Osteoblast (primary cell): ENCODE measurements at regions not wholly inside any gene's neighbourhood (a gene's known extent, or its start where the extent isn't known, plus 50 kb on each side); places are given as distances from the start of the nearest gene placed in this dataset.

Source experiments
- DNase-seq: peaks from one replicate; pipeline ENCODE4 v3.0.0; 2011; ENCODE audit warnings: low spot score, mixed read lengths; ENCODE audit not compliant: insufficient read length; ENCODE audit errors: missing footprints
- H2AFZ ChIP-seq: 2 replicates; pipeline ENCODE4 v1.6.0; 2011; ENCODE audit warnings: mild to moderate bottlenecking, low read length
- H3K27ac ChIP-seq: 2 replicates; pipeline ENCODE4 v1.5.1; 2011; ENCODE audit warnings: mild to moderate bottlenecking, low read depth, low read length, moderate library complexity
- H3K27me3 ChIP-seq: 2 replicates; pipeline ENCODE4 v1.6.0; 2012; ENCODE audit warnings: mild to moderate bottlenecking, control low read depth, inconsistent platforms, low read length, moderate library complexity; ENCODE audit not compliant: insufficient read depth
- H3K36me3 ChIP-seq: 2 replicates; pipeline ENCODE4 v1.5.1; 2011; ENCODE audit warnings: mild to moderate bottlenecking, low read length, control low read depth, moderate library complexity; ENCODE audit not compliant: insufficient read depth
- H3K4me1 ChIP-seq: 2 replicates; pipeline ENCODE4 v1.5.1; 2011; ENCODE audit warnings: mild to moderate bottlenecking, low read length, control low read depth, moderate library complexity; ENCODE audit not compliant: insufficient read depth
- H3K4me2 ChIP-seq: 2 replicates; pipeline ENCODE4 v1.6.0; 2011; ENCODE audit warnings: mild to moderate bottlenecking, low read length; ENCODE audit not compliant: insufficient read depth
- H3K4me3 ChIP-seq: fragments of 200-600 bp; sonication (generic); 3 replicates; pipeline ENCODE4 v1.5.1; 2012; ENCODE audit warnings: mild to moderate bottlenecking, low read length, inconsistent platforms; ENCODE audit not compliant: insufficient read depth
- H3K79me2 ChIP-seq: 2 replicates; pipeline ENCODE4 v1.6.0; 2012; ENCODE audit warnings: mild to moderate bottlenecking, low read length, control low read depth, inconsistent platforms; ENCODE audit not compliant: insufficient read depth
- H3K9me3 ChIP-seq: 2 replicates; pipeline ENCODE4 v1.5.1; 2011; ENCODE audit warnings: low read depth, low read length, control low read depth
- H4K20me1 ChIP-seq: 2 replicates; pipeline ENCODE4 v1.6.0; 2012; ENCODE audit warnings: mild to moderate bottlenecking, low read length, control low read depth; ENCODE audit not compliant: insufficient read depth
- CTCF ChIP-seq: IDR thresholded peaks from 2 replicates; pipeline ENCODE4 v1.5.1; 2011; ENCODE audit warnings: mild to moderate bottlenecking, low read depth, low read length, moderate library complexity; ENCODE audit errors: extremely low read depth

GRCh38 chr12:87772401-87772800, 256.8 kb downstream of the C12orf50 start:
- Histone ChIP-seq H3K4me2 (no peak overlapping the region), H3K79me2 (no peaks in the 10 kb centered on the region), H3K4me1 (no peaks in the 10 kb centered on the region), H3K4me3 (no peak overlapping the region), H3K9me3 (no peaks in the 10 kb centered on the region), H3K27me3 (no peaks in the 10 kb centered on the region), H2AFZ (no peak overlapping the region), H4K20me1 (no peaks in the 10 kb centered on the region), H3K36me3 (no peaks in the 10 kb centered on the region), H3K27ac (no peak overlapping the region)
- no peak for TF ChIP-seq CTCF
- no peak for DNase-seq

GRCh38 chr12:87768501-87769287, 260.5 kb downstream of the C12orf50 start:
- Histone ChIP-seq H4K20me1 (no peaks in the 10 kb centered on the region), H3K27me3 (no peaks in the 10 kb centered on the region), H3K4me3 (no peak overlapping the region), H3K36me3 (no peaks in the 10 kb centered on the region), H3K9me3 (no peaks in the 10 kb centered on the region), H3K4me1 (no peaks in the 10 kb centered on the region), H3K27ac (no peak overlapping the region), H3K79me2 (no peaks in the 10 kb centered on the region), H3K4me2 (no peak overlapping the region), H2AFZ (no peak overlapping the region)
- no peak for TF ChIP-seq CTCF
- DNase-seq, result no peak

GRCh38 chr12:87766044-87766443, 263.2 kb downstream of the C12orf50 start:
- Histone ChIP-seq H3K27ac (no peak overlapping the region), H3K27me3 (no peaks in the 10 kb centered on the region), H3K4me1 (no peaks in the 10 kb centered on the region), H3K9me3 (no peaks in the 10 kb centered on the region), H4K20me1 (no peaks in the 10 kb centered on the region), H3K79me2 (no peaks in the 10 kb centered on the region), H3K4me2 (no peak overlapping the region), H3K36me3 (no peaks in the 10 kb centered on the region), H3K4me3 (no peak overlapping the region), H2AFZ (no peak overlapping the region)
- DNase-seq, result no peak
- no peak for TF ChIP-seq CTCF

- H3K27me3 ChIP-seq, result no peaks in the 10 kb centered on the region
- H3K79me2 ChIP-seq, result no peaks in the 10 kb centered on the region
- no peak overlapping the region for H3K4me3 ChIP-seq
- peaks cover under 1% of the 10 kb centered on the region for H3K4me1 ChIP-seq
- H3K27ac ChIP-seq, result no peak overlapping the region
- no peaks in the 10 kb centered on the region for H3K36me3 ChIP-seq
- H3K4me2 ChIP-seq, result no peak overlapping the region
- no peak overlapping the region for H2AFZ ChIP-seq
- no peaks in the 10 kb centered on the region for H4K20me1 ChIP-seq
- DNase-seq, result no peak
- no peaks in the 10 kb centered on the region for H3K9me3 ChIP-seq
- no peak for TF ChIP-seq CTCF
Observed at GRCh38 chr12:87760943-87761342, 268.3 kb downstream of the C12orf50 start.
